ENCODE measurements at regions not wholly inside any gene's neighbourhood (a gene's known extent, or its start where the extent isn't known, plus 50 kb on each side); places are given as distances from the start of the nearest gene placed in this dataset.

DNA sequence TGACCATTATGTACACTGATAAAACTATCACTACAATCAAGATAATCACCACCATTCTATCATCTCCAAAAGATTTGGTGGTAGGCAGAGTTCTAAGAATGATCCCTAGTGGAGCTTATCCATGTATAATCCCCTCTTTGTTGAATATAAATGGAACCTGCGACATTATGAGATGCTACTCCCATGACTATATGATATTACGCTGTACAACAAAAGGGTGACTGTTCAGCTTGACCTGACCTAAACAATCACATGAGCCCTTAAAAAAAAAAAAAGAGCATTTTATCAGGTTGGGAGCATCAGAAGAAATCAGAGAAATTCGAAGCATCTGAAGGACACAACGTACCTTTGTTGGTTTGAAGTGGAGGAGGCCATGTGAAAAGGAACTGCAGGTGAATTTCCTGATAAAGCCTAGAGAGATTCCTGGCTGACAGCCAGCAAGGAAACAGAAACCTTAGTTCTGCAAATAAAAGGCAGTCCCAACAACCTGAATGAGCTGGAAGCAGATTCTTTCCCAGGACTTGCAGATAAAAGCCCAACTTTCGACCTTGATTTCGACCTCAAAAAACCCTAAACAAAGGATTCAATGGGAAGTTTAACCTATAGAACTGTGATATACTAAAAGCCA lies 270.7 kb downstream of the ADRA2A start:
- TF ChIP-seq, protein P1, sequence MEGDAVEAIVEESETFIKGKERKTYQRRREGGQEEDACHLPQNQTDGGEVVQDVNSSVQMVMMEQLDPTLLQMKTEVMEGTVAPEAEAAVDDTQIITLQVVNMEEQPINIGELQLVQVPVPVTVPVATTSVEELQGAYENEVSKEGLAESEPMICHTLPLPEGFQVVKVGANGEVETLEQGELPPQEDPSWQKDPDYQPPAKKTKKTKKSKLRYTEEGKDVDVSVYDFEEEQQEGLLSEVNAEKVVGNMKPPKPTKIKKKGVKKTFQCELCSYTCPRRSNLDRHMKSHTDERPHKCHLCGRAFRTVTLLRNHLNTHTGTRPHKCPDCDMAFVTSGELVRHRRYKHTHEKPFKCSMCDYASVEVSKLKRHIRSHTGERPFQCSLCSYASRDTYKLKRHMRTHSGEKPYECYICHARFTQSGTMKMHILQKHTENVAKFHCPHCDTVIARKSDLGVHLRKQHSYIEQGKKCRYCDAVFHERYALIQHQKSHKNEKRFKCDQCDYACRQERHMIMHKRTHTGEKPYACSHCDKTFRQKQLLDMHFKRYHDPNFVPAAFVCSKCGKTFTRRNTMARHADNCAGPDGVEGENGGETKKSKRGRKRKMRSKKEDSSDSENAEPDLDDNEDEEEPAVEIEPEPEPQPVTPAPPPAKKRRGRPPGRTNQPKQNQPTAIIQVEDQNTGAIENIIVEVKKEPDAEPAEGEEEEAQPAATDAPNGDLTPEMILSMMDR (IDR thresholded peaks at IDR 0.05): no peak
- intact Hi-C loops (cut with micrococcal nuclease): no loop called here
- DNase-seq (no peak), ATAC-seq (no peak)
- H3K36me3 Mint-ChIP-seq: no peaks in the 10 kb centered on the region
- Histone ChIP-seq H3K36me3 (ENCODE audit: control insufficient read depth, insufficient read depth, low read length) (no peaks in the 10 kb centered on the region), H3K27ac (ENCODE audit: low read length) (no peak overlapping the region), H3K4me3 (ENCODE audit: low read length) (no peak overlapping the region), H3K9me3 (ENCODE audit: control insufficient read depth, insufficient read depth, low read length) (peaks cover 4% of the 10 kb centered on the region), H3K27me3 (ENCODE audit: control insufficient read depth, insufficient read depth, low read length) (no peaks in the 10 kb centered on the region), H3K4me1 (ENCODE audit: control insufficient read depth, insufficient read depth, low read length) (no peaks in the 10 kb centered on the region)
- H3K27ac Mint-ChIP-seq: no peak overlapping the region
- no peaks in the 10 kb centered on the region for H3K4me1 Mint-ChIP-seq
- peaks cover 0 to 8% of the 10 kb centered on the region in 2 donors for H3K27me3 Mint-ChIP-seq (ENCODE audit: low read depth in 2 of 2)
- WGBS (ENCODE audit: insufficient coverage): 83% methylated on average over 6 of the region's 6 CpGs
- H3K4me3 Mint-ChIP-seq: no peak overlapping the region
- H3K9me3 Mint-ChIP-seq: peaks cover 0 to 4% of the 10 kb centered on the region in 2 donors

DNA sequence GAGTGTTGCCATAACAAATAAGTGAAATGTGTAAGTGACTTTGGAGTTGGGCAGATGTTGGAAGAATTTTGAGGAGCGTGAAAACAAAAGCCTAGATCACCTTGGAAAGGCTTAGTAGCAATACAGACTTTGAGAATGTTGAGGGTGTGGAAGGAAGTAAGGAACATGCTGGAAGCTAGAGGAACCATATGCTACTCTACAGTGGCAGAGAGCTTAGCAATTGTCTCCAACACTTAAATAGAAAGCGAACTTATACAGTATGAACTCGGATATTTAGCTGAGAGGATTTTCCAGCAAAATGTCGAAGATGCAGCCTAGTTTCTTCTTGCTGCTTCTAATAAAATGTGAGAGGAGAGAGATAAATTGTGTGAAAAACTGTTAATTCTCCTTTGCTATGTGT lies 271.2 kb downstream of the ADRA2A start:
- WGBS (ENCODE audit: insufficient coverage): 81% methylated on average over 4 of the region's 4 CpGs

DNA sequence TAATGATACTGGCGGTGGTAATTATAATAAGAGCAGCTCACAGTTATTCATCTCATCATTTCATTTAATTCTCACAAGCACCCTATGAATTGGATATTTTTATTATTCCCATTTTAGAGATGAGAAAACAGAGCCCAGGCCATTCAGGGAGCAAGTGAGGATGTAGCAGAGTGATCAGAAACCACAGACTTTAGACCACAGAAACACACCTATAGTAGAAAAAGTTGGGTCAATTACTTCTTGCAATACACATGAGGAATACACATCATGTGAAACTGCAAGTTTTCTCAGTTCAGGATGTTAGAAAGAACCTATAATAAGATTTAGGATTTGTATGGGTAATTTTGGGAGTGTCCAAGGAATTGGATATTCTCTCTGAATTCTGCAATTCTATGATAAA lies 278.0 kb downstream of the ADRA2A start:
- Mint-ChIP-seq H3K27ac (no peak overlapping the region), H3K4me3 (no peak overlapping the region), H3K4me1 (no peaks in the 10 kb centered on the region), H3K9me3 (no peaks in the 10 kb centered on the region), H3K27me3 (ENCODE audit: low read depth in 2 of 2) (peaks cover 13 to 35% of the 10 kb centered on the region in 2 donors), H3K36me3 (no peaks in the 10 kb centered on the region)
- no CpG with 5 or more reads among the region's 1 CpG for WGBS (ENCODE audit: insufficient coverage)
- no peak for DNase-seq
- ATAC-seq: no peak
- H3K4me1 ChIP-seq (ENCODE audit: control insufficient read depth, insufficient read depth, low read length): no peaks in the 10 kb centered on the region
- TF ChIP-seq, protein P1 (IDR thresholded peaks at IDR 0.05): no peak
- no peaks in the 10 kb centered on the region for H3K36me3 ChIP-seq (ENCODE audit: control insufficient read depth, insufficient read depth, low read length)
- intact Hi-C loops (cut with micrococcal nuclease): no loop called here
- H3K4me3 ChIP-seq (ENCODE audit: low read length): no peak overlapping the region
- no peaks in the 10 kb centered on the region for H3K27me3 ChIP-seq (ENCODE audit: control insufficient read depth, insufficient read depth, low read length)
- no peak overlapping the region for H3K27ac ChIP-seq (ENCODE audit: low read length)
- no peaks in the 10 kb centered on the region for H3K9me3 ChIP-seq (ENCODE audit: control insufficient read depth, insufficient read depth, low read length)

More for the DNA sequence above, 271.2 kb downstream of the ADRA2A start:
- no peak for ATAC-seq
- Mint-ChIP-seq H3K27ac (no peak overlapping the region), H3K27me3 (ENCODE audit: low read depth in 2 of 2) (peaks cover 0 to 8% of the 10 kb centered on the region in 2 donors), H3K4me1 (no peaks in the 10 kb centered on the region), H3K4me3 (no peak overlapping the region), H3K9me3 (peaks cover 0 to 4% of the 10 kb centered on the region in 2 donors), H3K36me3 (no peaks in the 10 kb centered on the region)
- no peaks in the 10 kb centered on the region for H3K4me1 ChIP-seq (ENCODE audit: control insufficient read depth, insufficient read depth, low read length)
- H3K27ac ChIP-seq (ENCODE audit: low read length): no peak overlapping the region
- peaks cover 1% of the 10 kb centered on the region for H3K9me3 ChIP-seq (ENCODE audit: control insufficient read depth, insufficient read depth, low read length)
- TF ChIP-seq, protein P1 (IDR thresholded peaks at IDR 0.05): no peak
- H3K27me3 ChIP-seq (ENCODE audit: control insufficient read depth, insufficient read depth, low read length): no peaks in the 10 kb centered on the region
- intact Hi-C loops (cut with micrococcal nuclease): no loop called here
- no peak overlapping the region for H3K4me3 ChIP-seq (ENCODE audit: low read length)
- no peaks in the 10 kb centered on the region for H3K36me3 ChIP-seq (ENCODE audit: control insufficient read depth, insufficient read depth, low read length)
- DNase-seq: no peak

DNA sequence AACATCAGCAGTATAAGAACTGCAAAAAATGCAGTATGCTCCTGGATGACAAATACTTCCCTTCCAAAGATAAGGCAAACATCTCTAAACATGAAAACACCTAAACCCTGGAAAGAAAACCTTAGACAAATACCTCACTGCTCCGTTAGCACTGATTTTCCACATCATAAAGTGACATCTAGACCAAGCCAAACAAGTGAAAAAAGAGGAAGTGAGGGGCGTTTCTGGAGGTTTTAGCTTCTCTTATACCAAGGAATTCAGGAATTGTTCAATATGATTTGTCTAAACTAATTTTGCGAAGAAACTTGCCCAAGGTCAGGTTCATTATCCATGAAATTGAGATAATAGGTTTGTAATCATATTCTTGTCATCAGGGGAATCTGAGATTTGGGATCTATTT lies 279.7 kb downstream of the ADRA2A start:
- Mint-ChIP-seq H3K9me3 (no peaks in the 10 kb centered on the region), H3K27ac (no peak overlapping the region), H3K36me3 (no peaks in the 10 kb centered on the region), H3K4me3 (no peak overlapping the region), H3K27me3 (ENCODE audit: low read depth in 2 of 2) (peaks cover 13 to 27% of the 10 kb centered on the region in 2 donors), H3K4me1 (no peaks in the 10 kb centered on the region)
- Histone ChIP-seq H3K9me3 (ENCODE audit: control insufficient read depth, insufficient read depth, low read length) (no peaks in the 10 kb centered on the region), H3K27me3 (ENCODE audit: control insufficient read depth, insufficient read depth, low read length) (no peaks in the 10 kb centered on the region), H3K27ac (ENCODE audit: low read length) (no peak overlapping the region), H3K4me3 (ENCODE audit: low read length) (no peak overlapping the region), H3K4me1 (ENCODE audit: control insufficient read depth, insufficient read depth, low read length) (no peaks in the 10 kb centered on the region), H3K36me3 (ENCODE audit: control insufficient read depth, insufficient read depth, low read length) (no peaks in the 10 kb centered on the region)
- WGBS (ENCODE audit: insufficient coverage): 38% methylated on average over 2 of the region's 3 CpGs
- intact Hi-C loops (cut with micrococcal nuclease): no loop called here
- ATAC-seq (no peak), DNase-seq (no peak)
- TF ChIP-seq, protein P1 (IDR thresholded peaks at IDR 0.05): no peak
